ENCODE measurements at regions not wholly inside any gene's neighbourhood (a gene's known extent, or its start where the extent isn't known, plus 50 kb on each side); places are given as distances from the start of the nearest gene placed in this dataset.

DNA sequence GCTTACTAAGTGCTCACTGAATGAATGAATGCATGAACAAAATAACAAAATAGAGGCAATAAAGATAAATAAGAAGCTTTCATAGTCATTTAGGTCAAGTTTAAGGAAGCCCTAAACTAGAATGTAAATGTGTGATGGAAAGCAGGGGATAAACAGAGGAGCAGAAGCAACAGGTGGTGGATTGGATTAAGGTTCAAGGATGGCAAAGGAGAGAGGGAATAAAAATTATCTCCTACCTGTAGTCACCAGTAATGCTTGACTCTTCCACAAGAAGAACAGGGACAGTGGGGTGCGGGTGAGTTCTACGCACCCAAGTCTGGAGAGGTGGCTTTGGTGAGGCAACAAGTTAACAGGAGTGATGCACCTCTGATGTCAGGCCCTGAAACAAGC is 212.4 kb downstream of the ZIC5 start:
- TF ChIP-seq, protein P1, sequence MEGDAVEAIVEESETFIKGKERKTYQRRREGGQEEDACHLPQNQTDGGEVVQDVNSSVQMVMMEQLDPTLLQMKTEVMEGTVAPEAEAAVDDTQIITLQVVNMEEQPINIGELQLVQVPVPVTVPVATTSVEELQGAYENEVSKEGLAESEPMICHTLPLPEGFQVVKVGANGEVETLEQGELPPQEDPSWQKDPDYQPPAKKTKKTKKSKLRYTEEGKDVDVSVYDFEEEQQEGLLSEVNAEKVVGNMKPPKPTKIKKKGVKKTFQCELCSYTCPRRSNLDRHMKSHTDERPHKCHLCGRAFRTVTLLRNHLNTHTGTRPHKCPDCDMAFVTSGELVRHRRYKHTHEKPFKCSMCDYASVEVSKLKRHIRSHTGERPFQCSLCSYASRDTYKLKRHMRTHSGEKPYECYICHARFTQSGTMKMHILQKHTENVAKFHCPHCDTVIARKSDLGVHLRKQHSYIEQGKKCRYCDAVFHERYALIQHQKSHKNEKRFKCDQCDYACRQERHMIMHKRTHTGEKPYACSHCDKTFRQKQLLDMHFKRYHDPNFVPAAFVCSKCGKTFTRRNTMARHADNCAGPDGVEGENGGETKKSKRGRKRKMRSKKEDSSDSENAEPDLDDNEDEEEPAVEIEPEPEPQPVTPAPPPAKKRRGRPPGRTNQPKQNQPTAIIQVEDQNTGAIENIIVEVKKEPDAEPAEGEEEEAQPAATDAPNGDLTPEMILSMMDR (conservative IDR thresholded peaks at IDR 0.05): no peak
- TF ChIP-seq ZFX (IDR thresholded peaks at IDR 0.05): no peak

Measured in C4-2B (cell line).